Neural progenitor cell (in vitro differentiated cells): ENCODE measurements at regions not wholly inside any gene's neighbourhood (a gene's known extent, or its start where the extent isn't known, plus 50 kb on each side); places are given as distances from the start of the nearest gene placed in this dataset.

ENCODE experiments used
- EZH2 ChIP-seq: fragments of 200-600 bp; sonication (generic); IDR thresholded peaks from 2 replicates; pipeline ENCODE4 v1.6.1; 2017; ENCODE audit warnings: antibody characterized with exemption, mild to moderate bottlenecking, moderate library complexity
- EZH2phosphoT487 ChIP-seq: fragments of 200-600 bp; sonication (generic); IDR thresholded peaks from 2 replicates; pipeline ENCODE4 v1.6.1; 2017; ENCODE audit warnings: antibody characterized with exemption
- TF ChIP-seq, protein P1 (sequence below): fragments of 200-600 bp; sonication (generic); IDR thresholded peaks from 2 replicates; pipeline ENCODE4 v1.5.1; 2017; ENCODE audit warnings: antibody characterized with exemption, mild to moderate bottlenecking

DNA sequence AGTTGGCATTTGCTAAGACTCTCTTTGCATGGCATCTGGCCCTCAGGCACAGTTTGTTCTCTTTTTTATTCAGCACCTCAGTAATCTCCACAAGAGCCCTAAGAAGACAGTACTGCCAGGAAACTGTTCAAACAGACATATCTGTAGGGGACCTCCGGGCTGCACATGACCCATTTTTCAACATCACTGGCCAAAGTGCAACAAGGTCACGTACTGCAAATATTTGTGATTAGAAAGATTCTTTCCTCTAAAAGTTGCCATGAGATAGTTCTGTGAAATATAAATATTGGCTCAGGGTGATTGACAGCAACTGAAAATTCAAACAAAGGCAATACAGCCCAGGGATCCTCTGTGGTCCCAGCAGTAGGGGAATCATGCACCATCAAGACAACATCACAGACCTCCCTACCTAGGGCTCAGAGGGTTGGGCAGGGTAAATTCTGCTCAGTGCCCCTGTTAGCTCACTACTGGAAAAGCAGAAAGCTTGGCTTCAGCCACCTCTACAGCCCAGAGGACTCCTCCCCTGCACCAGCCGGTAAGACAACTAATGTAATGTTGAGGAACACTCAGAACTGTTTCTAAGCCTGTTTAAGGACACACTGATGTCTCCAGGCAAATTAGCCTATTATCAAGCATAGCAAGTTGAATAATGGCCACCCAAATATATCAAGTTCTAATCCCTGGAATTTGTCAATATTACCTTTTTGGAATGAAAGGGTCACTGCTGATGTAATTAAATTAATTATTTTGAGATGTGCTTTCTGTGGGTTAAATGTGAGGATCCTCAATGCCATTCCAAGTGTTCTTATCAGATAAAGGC, 117.4 kb upstream of the LPP start:
- TF ChIP-seq, protein P1, sequence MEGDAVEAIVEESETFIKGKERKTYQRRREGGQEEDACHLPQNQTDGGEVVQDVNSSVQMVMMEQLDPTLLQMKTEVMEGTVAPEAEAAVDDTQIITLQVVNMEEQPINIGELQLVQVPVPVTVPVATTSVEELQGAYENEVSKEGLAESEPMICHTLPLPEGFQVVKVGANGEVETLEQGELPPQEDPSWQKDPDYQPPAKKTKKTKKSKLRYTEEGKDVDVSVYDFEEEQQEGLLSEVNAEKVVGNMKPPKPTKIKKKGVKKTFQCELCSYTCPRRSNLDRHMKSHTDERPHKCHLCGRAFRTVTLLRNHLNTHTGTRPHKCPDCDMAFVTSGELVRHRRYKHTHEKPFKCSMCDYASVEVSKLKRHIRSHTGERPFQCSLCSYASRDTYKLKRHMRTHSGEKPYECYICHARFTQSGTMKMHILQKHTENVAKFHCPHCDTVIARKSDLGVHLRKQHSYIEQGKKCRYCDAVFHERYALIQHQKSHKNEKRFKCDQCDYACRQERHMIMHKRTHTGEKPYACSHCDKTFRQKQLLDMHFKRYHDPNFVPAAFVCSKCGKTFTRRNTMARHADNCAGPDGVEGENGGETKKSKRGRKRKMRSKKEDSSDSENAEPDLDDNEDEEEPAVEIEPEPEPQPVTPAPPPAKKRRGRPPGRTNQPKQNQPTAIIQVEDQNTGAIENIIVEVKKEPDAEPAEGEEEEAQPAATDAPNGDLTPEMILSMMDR = no peak
- TF ChIP-seq EZH2 (no peak), EZH2phosphoT487 (no peak)
